ENCODE measurements at regions not wholly inside any gene's neighbourhood (a gene's known extent, or its start where the extent isn't known, plus 50 kb on each side); places are given as distances from the start of the nearest gene placed in this dataset.
"Not testable (repeated sequence)": the region's sequence is repeated elsewhere in the genome, so short reads cannot be mapped to it uniquely, and the experiment has no call there.

DNA sequence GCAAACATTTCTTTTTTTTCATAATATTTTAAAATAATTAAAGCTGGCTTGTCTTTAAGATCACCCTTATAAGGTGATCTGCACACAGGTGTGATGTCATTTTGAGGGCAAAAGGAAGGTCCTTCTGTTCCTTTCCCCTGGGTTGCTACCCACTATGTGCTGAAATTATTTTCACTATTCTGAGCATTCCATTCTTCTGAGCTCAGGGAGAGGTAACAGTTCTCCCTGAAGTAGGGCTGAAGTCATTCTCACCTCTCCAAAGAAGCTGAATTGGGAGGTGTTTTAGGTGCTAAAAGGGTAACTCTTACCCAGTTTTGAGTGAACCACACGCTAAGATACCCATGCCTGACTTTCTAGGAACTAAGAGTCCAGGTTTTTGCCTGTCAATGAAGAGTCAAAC, 247.6 kb downstream of the SLC4A3 start:
- no peak overlapping the region for H3K4me3 Mint-ChIP-seq
- no peaks in the 10 kb centered on the region for H3K36me3 Mint-ChIP-seq (ENCODE audit: low read depth)
- TF ChIP-seq CTCF (conservative IDR thresholded peaks at IDR 0.05) = no peak
- no peak overlapping the region for H3K27ac Mint-ChIP-seq (ENCODE audit: unreplicated experiment)
- peaks cover 2% of the 10 kb centered on the region for H3K9me3 Mint-ChIP-seq
- peaks cover 3% of the 10 kb centered on the region for H3K27me3 Mint-ChIP-seq (ENCODE audit: low read depth)
- no peak for DNase-seq (ENCODE audit: low read depth, low spot score)
- H3K4me1 Mint-ChIP-seq = peaks cover 33% of the 10 kb centered on the region

- not testable (repeated sequence) for H3K27ac Mint-ChIP-seq (ENCODE audit: unreplicated experiment); H3K9me3 Mint-ChIP-seq; DNase-seq (ENCODE audit: low read depth, low spot score); H3K4me3 Mint-ChIP-seq; H3K36me3 Mint-ChIP-seq (ENCODE audit: low read depth); H3K27me3 Mint-ChIP-seq (ENCODE audit: low read depth)
- peaks cover 24% of the 10 kb centered on the region for H3K4me1 Mint-ChIP-seq
Observed at GRCh38 chr2:219875986-219876385, 248.6 kb downstream of the SLC4A3 start.

GRCh38 chr2:219876931-219877330, 249.5 kb downstream of the SLC4A3 start:
- no peak for TF ChIP-seq CTCF (conservative IDR thresholded peaks at IDR 0.05)
- H3K27ac Mint-ChIP-seq (ENCODE audit: unreplicated experiment) = no peak overlapping the region
- no peaks in the 10 kb centered on the region for H3K36me3 Mint-ChIP-seq (ENCODE audit: low read depth)

DNA sequence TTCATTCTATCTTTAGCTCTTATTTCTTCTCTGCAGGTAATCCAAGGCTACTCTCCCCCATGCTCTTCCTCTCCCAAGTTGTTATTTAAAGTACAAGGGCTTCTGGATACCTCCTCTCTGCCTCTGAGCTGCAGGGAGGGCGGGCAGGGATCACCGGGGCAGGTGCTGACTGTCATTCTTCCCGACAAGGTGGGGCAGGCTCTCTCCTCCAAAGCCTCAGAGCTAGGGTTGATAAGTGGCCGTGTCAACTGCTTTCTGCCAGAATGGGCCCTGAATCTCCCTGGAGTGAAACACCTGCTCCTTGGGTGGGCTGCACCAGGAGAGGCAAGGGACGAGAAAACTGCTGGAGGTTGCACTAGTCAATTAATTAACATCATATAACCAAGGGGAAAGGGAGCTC, 250.3 kb downstream of the SLC4A3 start:
- Mint-ChIP-seq H3K27ac (ENCODE audit: unreplicated experiment) (no peak overlapping the region), H3K36me3 (ENCODE audit: low read depth) (no peaks in the 10 kb centered on the region), H3K27me3 (ENCODE audit: low read depth) (peaks cover 4% of the 10 kb centered on the region), H3K4me3 (no peak overlapping the region), H3K4me1 (peaks cover 9% of the 10 kb centered on the region), H3K9me3 (peaks cover 2% of the 10 kb centered on the region)
- no peak for TF ChIP-seq CTCF (conservative IDR thresholded peaks at IDR 0.05)
- no peak for DNase-seq (ENCODE audit: low read depth, low spot score)

More at GRCh38 chr2:219876931-219877330, 249.5 kb downstream of the SLC4A3 start:
- H3K4me1 Mint-ChIP-seq = peaks cover 15% of the 10 kb centered on the region
- peaks cover 4% of the 10 kb centered on the region for H3K27me3 Mint-ChIP-seq (ENCODE audit: low read depth)
- H3K9me3 Mint-ChIP-seq = peaks cover 2% of the 10 kb centered on the region
- H3K4me3 Mint-ChIP-seq = no peak overlapping the region
- no peak for DNase-seq (ENCODE audit: low read depth, low spot score)

DNA sequence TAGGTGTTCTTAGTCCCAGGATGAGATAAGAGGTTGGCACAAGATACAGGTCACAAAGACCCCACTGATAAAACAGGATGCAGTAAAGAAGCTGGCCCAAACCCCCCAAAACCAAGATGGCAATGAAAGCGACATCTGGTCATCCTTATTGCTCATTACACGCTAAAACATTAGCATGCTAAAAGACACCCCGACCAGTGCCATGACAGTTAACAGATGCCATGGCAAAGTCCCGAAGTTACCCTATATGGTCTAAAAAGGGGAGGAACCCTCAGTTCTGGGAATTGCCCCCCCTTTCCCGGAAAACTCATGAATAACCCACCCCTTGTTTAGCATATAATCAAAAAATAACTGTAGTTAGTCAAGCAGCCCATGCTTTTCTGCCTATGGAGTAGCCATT, 251.1 kb downstream of the SLC4A3 start:
- Mint-ChIP-seq H3K4me1 (peaks cover 3% of the 10 kb centered on the region), H3K27ac (ENCODE audit: unreplicated experiment) (no peak overlapping the region), H3K4me3 (no peak overlapping the region), H3K9me3 (peaks cover 2% of the 10 kb centered on the region), H3K27me3 (ENCODE audit: low read depth) (peaks cover 4% of the 10 kb centered on the region), H3K36me3 (ENCODE audit: low read depth) (no peaks in the 10 kb centered on the region)
- DNase-seq (ENCODE audit: low read depth, low spot score) = no peak
- TF ChIP-seq CTCF (conservative IDR thresholded peaks at IDR 0.05) = no peak

GRCh38 chr2:219881851-219882250, 254.4 kb downstream of the SLC4A3 start:
- no peak for TF ChIP-seq CTCF (conservative IDR thresholded peaks at IDR 0.05)
- Mint-ChIP-seq H3K27me3 (ENCODE audit: low read depth) (peaks cover 4% of the 10 kb centered on the region), H3K36me3 (ENCODE audit: low read depth) (no peaks in the 10 kb centered on the region), H3K4me3 (no peak overlapping the region), H3K4me1 (no peaks in the 10 kb centered on the region), H3K27ac (ENCODE audit: unreplicated experiment) (no peak overlapping the region), H3K9me3 (peaks cover under 1% of the 10 kb centered on the region)
- DNase-seq (ENCODE audit: low read depth, low spot score) = no peak
